Trophoblast cell (in vitro differentiated cells and primary cell): ENCODE measurements at regions not wholly inside any gene's neighbourhood (a gene's known extent, or its start where the extent isn't known, plus 50 kb on each side); places are given as distances from the start of the nearest gene placed in this dataset.

Source experiments
- DNase-seq, 2 donors: peaks; one replicate each; pipeline ENCODE4 v3.0.0-alpha.2; 2016
- H2AFZ ChIP-seq: 2 replicates; pipeline ENCODE4 v1.6.1; 2013; ENCODE audit warnings: low read length, moderate library complexity, mild to moderate bottlenecking; ENCODE audit not compliant: insufficient read depth, poor library complexity
- H2AK5ac ChIP-seq: 2 replicates; pipeline ENCODE4 v1.6.1; 2013; ENCODE audit warnings: mild to moderate bottlenecking, low read length
- H2BK120ac ChIP-seq: 2 replicates; pipeline ENCODE4 v1.6.1; 2013; ENCODE audit warnings: low read length, mild to moderate bottlenecking, moderate library complexity; ENCODE audit not compliant: insufficient read depth, poor library complexity
- H2BK12ac ChIP-seq: 2 replicates; pipeline ENCODE4 v1.6.1; 2013; ENCODE audit warnings: mild to moderate bottlenecking, low read length, moderate library complexity
- H2BK5ac ChIP-seq: 2 replicates; pipeline ENCODE4 v1.6.1; 2013; ENCODE audit warnings: low read length, low read depth, moderate library complexity, mild to moderate bottlenecking; ENCODE audit not compliant: poor library complexity
- H3K14ac ChIP-seq: 2 replicates; pipeline ENCODE4 v1.6.1; 2013; ENCODE audit warnings: mild to moderate bottlenecking, low read length
- H3K18ac ChIP-seq: 2 replicates; pipeline ENCODE4 v1.6.1; 2013; ENCODE audit warnings: mild to moderate bottlenecking, low read length
- H3K23ac ChIP-seq: 2 replicates; pipeline ENCODE4 v1.6.1; 2013; ENCODE audit warnings: low read length
- H3K27ac ChIP-seq: 2 replicates; pipeline ENCODE4 v1.5.1; 2013; ENCODE audit warnings: low read depth, mild to moderate bottlenecking, inconsistent platforms, low read length, moderate library complexity
- H3K27me3 ChIP-seq: 2 replicates; pipeline ENCODE4 v1.6.1; 2013; ENCODE audit warnings: inconsistent platforms, mild to moderate bottlenecking, low read length, moderate library complexity; ENCODE audit not compliant: insufficient read depth
- H3K36me3 ChIP-seq, 2 experiments: 1 replicate in 1 of 2; 2 replicates in 1 of 2; pipeline ENCODE4 v1.6.1; 2013; ENCODE audit warnings: low read length in 2 of 2, mild to moderate bottlenecking in 2 of 2, moderate library complexity in 1 of 2; ENCODE audit not compliant: insufficient read depth in 2 of 2, control insufficient read depth in 1 of 2
- H3K4ac ChIP-seq: 2 replicates; pipeline ENCODE4 v1.6.1; 2013; ENCODE audit warnings: low read depth, mild to moderate bottlenecking, low read length, moderate library complexity
- H3K4me1 ChIP-seq, 2 experiments: 1 replicate in 1 of 2; 2 replicates in 1 of 2; pipeline ENCODE4 v1.6.1; 2013; ENCODE audit warnings: low read length in 2 of 2, mild to moderate bottlenecking in 2 of 2, moderate library complexity in 1 of 2; ENCODE audit not compliant: insufficient read depth in 2 of 2, control insufficient read depth in 1 of 2
- H3K4me2 ChIP-seq: 2 replicates; pipeline ENCODE4 v1.6.1; 2013; ENCODE audit warnings: inconsistent platforms, mild to moderate bottlenecking, low read length, moderate library complexity
- H3K4me3 ChIP-seq: 2 replicates; pipeline ENCODE4 v1.5.1; 2013; ENCODE audit warnings: mild to moderate bottlenecking, low read depth, low read length, inconsistent platforms
- H3K79me1 ChIP-seq: one replicate; pipeline ENCODE4 v1.6.1; 2013; ENCODE audit warnings: low read length
- H3K79me2 ChIP-seq: 2 replicates; pipeline ENCODE4 v1.6.1; 2013; ENCODE audit warnings: low read length, mild to moderate bottlenecking; ENCODE audit not compliant: control insufficient read depth, insufficient read depth, poor library complexity
- H3K9ac ChIP-seq: 2 replicates; pipeline ENCODE4 v1.6.1; 2013; ENCODE audit warnings: mild to moderate bottlenecking, low read length
- H3K9me3 ChIP-seq: 2 replicates; pipeline ENCODE4 v1.6.1; 2013; ENCODE audit warnings: low read depth, mild to moderate bottlenecking, control low read depth, inconsistent platforms, low read length; ENCODE audit not compliant: insufficient read depth
- H4K12ac ChIP-seq: 2 replicates; pipeline ENCODE4 v1.6.1; 2013; ENCODE audit warnings: low read depth, mild to moderate bottlenecking, low read length, moderate library complexity
- H4K8ac ChIP-seq: 2 replicates; pipeline ENCODE4 v1.6.1; 2013; ENCODE audit warnings: low read depth, mild to moderate bottlenecking, low read length, moderate library complexity
- H4K91ac ChIP-seq: one replicate; pipeline ENCODE4 v1.6.1; 2013; ENCODE audit warnings: low read depth, mild to moderate bottlenecking, low read length, moderate library complexity
- WGBS: extraction: QIAGEN DNeasy Blood & Tissue Kit; methylation state at CpG from one replicate; pipeline ENCODE4 v1.1.7; 2013; ENCODE audit warnings: missing lambda C conversion rate; ENCODE audit not compliant: insufficient read length, insufficient coverage; ENCODE audit errors: extremely low coverage; 5-methylcytosine and 5-hydroxymethylcytosine counted together

- no peak for DNase-seq
- no peaks in the 10 kb centered on the region for H3K36me3 ChIP-seq
- H3K4me3 ChIP-seq: no peak overlapping the region
- H4K8ac ChIP-seq: no peak overlapping the region
- no peaks in the 10 kb centered on the region for H3K79me2 ChIP-seq
- H4K91ac ChIP-seq: no peak overlapping the region
- no peaks in the 10 kb centered on the region for H3K27me3 ChIP-seq
- no CpG with 5 or more reads among the region's 4 CpGs for WGBS
- no peak overlapping the region for H3K4ac ChIP-seq
- H4K12ac ChIP-seq: no peak overlapping the region
- no peaks in the 10 kb centered on the region for H3K9me3 ChIP-seq
- no peak overlapping the region for H3K14ac ChIP-seq
- H3K18ac ChIP-seq: no peak overlapping the region
- no peaks in the 10 kb centered on the region for H3K79me1 ChIP-seq
- H2BK120ac ChIP-seq: no peak overlapping the region
- no peaks in the 10 kb centered on the region for H3K4me1 ChIP-seq
- H3K9ac ChIP-seq: no peak overlapping the region
- no peak overlapping the region for H2AFZ ChIP-seq
- no peak overlapping the region for H2BK12ac ChIP-seq
- no peak overlapping the region for H3K23ac ChIP-seq
- no peak overlapping the region for H3K27ac ChIP-seq
- H2BK5ac ChIP-seq: no peak overlapping the region
- no peak overlapping the region for H2AK5ac ChIP-seq
- H3K4me2 ChIP-seq: no peak overlapping the region
Observed at GRCh38 chr5:44236040-44236439, 153.2 kb downstream of the FGF10 start.

GRCh38 chr5:44233691-44234090 is 155.5 kb downstream of the FGF10 start:
- H4K12ac ChIP-seq: no peak overlapping the region
- H4K91ac ChIP-seq: no peak overlapping the region
- no peaks in the 10 kb centered on the region for H3K9me3 ChIP-seq
- no peak overlapping the region for H2AK5ac ChIP-seq
- no peak overlapping the region for H2BK12ac ChIP-seq
- no CpG with 5 or more reads among the region's 2 CpGs for WGBS
- no peak overlapping the region for H2BK120ac ChIP-seq
- H2BK5ac ChIP-seq: no peak overlapping the region
- no peak overlapping the region for H3K27ac ChIP-seq
- H4K8ac ChIP-seq: no peak overlapping the region
- no peak overlapping the region for H3K4ac ChIP-seq
- no peak overlapping the region for H3K18ac ChIP-seq
- H3K14ac ChIP-seq: no peak overlapping the region
- H3K4me3 ChIP-seq: no peak overlapping the region
- H3K9ac ChIP-seq: no peak overlapping the region
- H3K23ac ChIP-seq: no peak overlapping the region
- H3K4me1 ChIP-seq: no peaks in the 10 kb centered on the region
- H3K79me1 ChIP-seq: no peaks in the 10 kb centered on the region
- no peaks in the 10 kb centered on the region for H3K36me3 ChIP-seq
- H3K79me2 ChIP-seq: no peaks in the 10 kb centered on the region
- DNase-seq: no peak
- H3K27me3 ChIP-seq: no peaks in the 10 kb centered on the region
- H2AFZ ChIP-seq: no peak overlapping the region
- H3K4me2 ChIP-seq: no peak overlapping the region

- no peaks in the 10 kb centered on the region for H3K79me1 ChIP-seq
- H3K4ac ChIP-seq: no peak overlapping the region
- no peak overlapping the region for H3K9ac ChIP-seq
- no peak overlapping the region for H4K12ac ChIP-seq
- no peak overlapping the region for H3K14ac ChIP-seq
- H4K91ac ChIP-seq: no peak overlapping the region
- no peak overlapping the region for H4K8ac ChIP-seq
- no peak overlapping the region for H3K4me3 ChIP-seq
- no peaks in the 10 kb centered on the region for H3K79me2 ChIP-seq
- no peak overlapping the region for H2BK5ac ChIP-seq
- H2BK12ac ChIP-seq: no peak overlapping the region
- no peaks in the 10 kb centered on the region for H3K4me1 ChIP-seq
- H2AFZ ChIP-seq: no peak overlapping the region
- no peak overlapping the region for H3K23ac ChIP-seq
- DNase-seq: no peak
- H3K36me3 ChIP-seq: no peaks in the 10 kb centered on the region
- no peak overlapping the region for H3K27ac ChIP-seq
- no peaks in the 10 kb centered on the region for H3K9me3 ChIP-seq
- H3K18ac ChIP-seq: no peak overlapping the region
- H2BK120ac ChIP-seq: no peak overlapping the region
- no peak overlapping the region for H3K4me2 ChIP-seq
- WGBS: no CpG with 5 or more reads among the region's 8 CpGs
- no peaks in the 10 kb centered on the region for H3K27me3 ChIP-seq
- H2AK5ac ChIP-seq: no peak overlapping the region
Observed at GRCh38 chr5:44225231-44226160, 163.7 kb downstream of the FGF10 start.

- H3K36me3 ChIP-seq: no peaks in the 10 kb centered on the region
- no peak overlapping the region for H3K23ac ChIP-seq
- H3K4me2 ChIP-seq: no peak overlapping the region
- WGBS: no CpG with 5 or more reads among the region's 1 CpG
- no peak overlapping the region for H3K9ac ChIP-seq
- H3K79me2 ChIP-seq: no peaks in the 10 kb centered on the region
- H3K4me1 ChIP-seq: no peaks in the 10 kb centered on the region
- H3K9me3 ChIP-seq: peaks cover 4% of the 10 kb centered on the region
- H3K79me1 ChIP-seq: no peaks in the 10 kb centered on the region
- no peak overlapping the region for H3K4me3 ChIP-seq
- no peak overlapping the region for H3K14ac ChIP-seq
- no peaks in the 10 kb centered on the region for H3K27me3 ChIP-seq
- H4K8ac ChIP-seq: no peak overlapping the region
- no peak overlapping the region for H3K27ac ChIP-seq
- H4K91ac ChIP-seq: no peak overlapping the region
- no peak overlapping the region for H3K4ac ChIP-seq
- no peak overlapping the region for H4K12ac ChIP-seq
- no peak for DNase-seq
- H3K18ac ChIP-seq: no peak overlapping the region
- no peak overlapping the region for H2BK5ac ChIP-seq
- H2AFZ ChIP-seq: no peak overlapping the region
- no peak overlapping the region for H2BK12ac ChIP-seq
- no peak overlapping the region for H2BK120ac ChIP-seq
- H2AK5ac ChIP-seq: no peak overlapping the region
Observed at GRCh38 chr5:44199408-44199807, 189.8 kb downstream of the FGF10 start.
